ENCODE measurements at regions not wholly inside any gene's neighbourhood (a gene's known extent, or its start where the extent isn't known, plus 50 kb on each side); places are given as distances from the start of the nearest gene placed in this dataset.

GRCh38 chr1:61588736-61589672, 135.9 kb downstream of the TM2D1 start:
- DNase-seq (ENCODE audit: low read depth, low spot score), result no peak
- peak; percentile 71 for TF ChIP-seq CTCF (IDR thresholded peaks at IDR 0.05; ENCODE audit: insufficient read depth, low read length, missing control alignments)
- ChIA-PET CTCF (interaction anchor here (0.6 to 2.1 kb wide), 14 partner anchors 9 to 619 kb away, joined by 3 to 8 read pairs (median 4); no protein-coding TSS in a partner anchor), POLR2A (no interaction called here)
- H3K4me3 ChIP-seq (ENCODE audit: low read depth, low read length), result no peak overlapping the region

DNA sequence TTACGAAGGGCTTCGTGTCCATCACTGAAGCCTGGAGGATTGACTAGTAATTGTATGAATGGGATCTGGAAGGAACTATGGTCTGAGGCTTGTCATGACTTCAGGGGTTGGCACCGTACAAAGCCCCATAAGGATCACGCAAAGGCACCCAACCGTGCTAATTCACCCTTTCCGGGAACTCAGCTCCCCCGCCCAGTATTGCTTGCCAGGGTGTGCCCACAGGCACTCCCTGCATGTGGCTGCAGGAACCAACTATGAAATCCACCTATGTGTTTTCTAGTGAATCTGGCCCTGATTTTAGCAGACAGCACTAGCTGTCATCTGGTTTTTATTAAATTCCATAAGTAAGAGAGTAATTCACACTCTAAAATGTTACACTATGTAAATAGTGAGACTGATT, 139.2 kb downstream of the TM2D1 start:
- DNase-seq (ENCODE audit: low read depth, low spot score), result no peak
- ChIA-PET CTCF (interaction anchor here (0.6 to 1.8 kb wide), 3 partner anchors 14 to 536 kb away, joined by 3 to 4 read pairs (median 3); no protein-coding TSS in a partner anchor), POLR2A (no interaction called here)
- no peak for TF ChIP-seq CTCF (IDR thresholded peaks at IDR 0.05; ENCODE audit: insufficient read depth, low read length, missing control alignments)
- no peak overlapping the region for H3K4me3 ChIP-seq (ENCODE audit: low read depth, low read length)

DNA sequence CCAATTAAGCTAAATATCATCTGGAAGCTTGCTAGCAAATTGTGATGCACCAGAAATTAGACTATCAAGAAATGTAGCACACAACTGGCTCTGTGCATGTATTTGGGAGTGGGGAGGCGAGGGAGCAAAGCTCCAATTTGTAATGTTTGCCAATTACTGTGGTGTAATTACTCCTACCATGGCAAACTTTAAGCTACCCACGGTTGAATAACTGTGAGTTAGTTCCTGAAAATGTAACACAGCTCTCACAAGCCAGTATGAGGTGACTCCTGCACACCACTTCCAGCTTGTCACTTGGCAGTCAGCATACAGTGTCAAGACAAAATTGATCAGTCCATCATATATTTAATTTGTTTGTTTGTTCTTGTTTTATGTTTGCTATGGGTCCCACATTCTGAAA, 141.2 kb downstream of the TM2D1 start:
- TF ChIP-seq CTCF (IDR thresholded peaks at IDR 0.05; ENCODE audit: insufficient read depth, low read length, missing control alignments), result no peak
- no peak overlapping the region for H3K4me3 ChIP-seq (ENCODE audit: low read depth, low read length)
- ChIA-PET POLR2A (no interaction called here), CTCF (interaction anchor here (1.1 kb wide), 1 partner anchor 535 kb away, joined by 3 read pairs; no protein-coding TSS in a partner anchor)
- DNase-seq (ENCODE audit: low read depth, low spot score), result no peak

- ChIA-PET POLR2A (no interaction called here), CTCF (no interaction called here)
- DNase-seq (ENCODE audit: low read depth, low spot score), result no peak
- H3K4me3 ChIP-seq (ENCODE audit: low read depth, low read length), result no peak overlapping the region
- TF ChIP-seq CTCF (IDR thresholded peaks at IDR 0.05; ENCODE audit: insufficient read depth, low read length, missing control alignments), result no peak
These were observed 143.7 kb downstream of the TM2D1 start for GRCh38 chr1:61581251-61581650.

GRCh38 chr1:61580417-61580816, 144.5 kb downstream of the TM2D1 start:
- TF ChIP-seq CTCF (IDR thresholded peaks at IDR 0.05; ENCODE audit: insufficient read depth, low read length, missing control alignments), result no peak
- H3K4me3 ChIP-seq (ENCODE audit: low read depth, low read length), result no peak overlapping the region
- no peak for DNase-seq (ENCODE audit: low read depth, low spot score)
- CTCF ChIA-PET, result no interaction called here
- POLR2A ChIA-PET, result no interaction called here

DNA sequence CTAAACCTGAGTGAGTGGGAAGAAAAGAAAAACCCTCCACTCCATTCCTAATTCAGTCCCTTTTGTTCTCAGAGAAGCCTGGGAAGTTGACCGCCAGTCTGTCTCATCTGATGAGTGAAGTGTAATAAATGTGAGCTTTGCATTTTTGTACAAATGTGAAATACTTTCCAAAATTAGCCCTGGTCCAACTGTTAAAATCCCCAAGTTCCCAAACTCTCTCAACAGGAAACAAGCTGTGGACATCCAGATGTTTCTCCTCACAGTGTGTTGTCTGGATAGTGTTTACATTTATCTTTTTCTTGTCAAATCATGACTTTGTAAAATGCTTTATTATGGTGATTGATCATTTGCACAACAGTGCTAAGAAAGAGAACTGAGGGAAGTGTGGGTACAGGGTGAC, 145.1 kb downstream of the TM2D1 start:
- DNase-seq (ENCODE audit: low read depth, low spot score), result no peak
- POLR2A ChIA-PET, result no interaction called here
- CTCF ChIA-PET, result no interaction called here
- TF ChIP-seq CTCF (IDR thresholded peaks at IDR 0.05; ENCODE audit: insufficient read depth, low read length, missing control alignments), result no peak
- no peak overlapping the region for H3K4me3 ChIP-seq (ENCODE audit: low read depth, low read length)
